ENCODE measurements at regions not wholly inside any gene's neighbourhood (a gene's known extent, or its start where the extent isn't known, plus 50 kb on each side); places are given as distances from the start of the nearest gene placed in this dataset.

DNA sequence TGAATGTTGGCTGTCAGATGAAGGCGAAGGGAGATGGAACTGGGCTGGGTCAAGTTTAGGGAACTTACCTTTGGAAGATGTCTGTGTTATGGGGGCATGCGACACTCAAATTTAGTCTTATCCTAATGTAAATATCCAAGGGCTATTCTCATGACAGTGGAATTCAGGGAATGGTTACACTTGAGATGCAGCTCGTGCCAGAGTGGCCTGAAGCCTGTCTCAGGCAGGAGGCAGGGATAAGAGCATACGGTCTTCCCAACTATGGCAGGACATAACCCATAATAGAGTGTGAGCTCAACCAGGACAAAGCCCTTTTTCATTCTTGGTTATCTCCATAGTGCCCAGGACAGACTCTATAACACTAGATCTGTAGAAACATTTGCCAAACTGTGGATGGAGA lies 393.3 kb upstream of the CDH11 start:
- no peaks in the 10 kb centered on the region for H3K9me2 ChIP-seq (ENCODE audit: insufficient read depth)
- H3K9me3 ChIP-seq (ENCODE audit: control insufficient read depth in 1 of 2, insufficient read depth in 1 of 2, low read depth in 1 of 2, low read length in 2 of 2), result peaks cover 9 to 10% of the 10 kb centered on the region in 2 experiments; a peak in 2 of 4 replicates
- H3K36me3 ChIP-seq (ENCODE audit: control insufficient read depth in 1 of 2, insufficient read depth in 2 of 2, low read length in 2 of 2), result no peaks in the 10 kb centered on the region
- ATAC-seq (no peak), DNase-seq (ENCODE audit: low read depth, low spot score) (no peak)
- H2AFZ ChIP-seq (ENCODE audit: low read depth, low read length, poor library complexity, severe bottlenecking), result no peak overlapping the region
- H4K20me1 ChIP-seq (ENCODE audit: insufficient read depth), result no peaks in the 10 kb centered on the region
- intact Hi-C loops (cut with micrococcal nuclease), result no loop called here
- H3K9ac ChIP-seq (ENCODE audit: low read length), result no peak overlapping the region
- H3K4me3 ChIP-seq (replicated peaks in 1 of 2; ENCODE audit: low read depth in 1 of 2, low read length in 2 of 2), result no peak overlapping the region
- no peaks in the 10 kb centered on the region for H3K27me3 ChIP-seq (ENCODE audit: insufficient read depth, low read length)
- BruUV-seq (replicated peaks), result no TSS peak
- H3K27ac ChIP-seq (ENCODE audit: low read depth, low read length), result no peak overlapping the region
- no peaks in the 10 kb centered on the region for H3K79me2 ChIP-seq (ENCODE audit: insufficient read depth, low read length)
- RAD21 ChIA-PET (ENCODE audit: low non-redundant PET in 1 of 2, low total read pairs in 2 of 2, uncharacterized antibody in 2 of 2, unreplicated experiment in 2 of 2), result no interaction called here
- H3K4me1 ChIP-seq (ENCODE audit: control insufficient read depth in 1 of 2, insufficient read depth in 2 of 2, low read length in 2 of 2), result no peaks in the 10 kb centered on the region
- CTCF ChIA-PET, result no interaction called here
- no peak overlapping the region for H3K4me2 ChIP-seq (ENCODE audit: low read length)
- POLR2A ChIA-PET, result no interaction called here
- TF ChIP-seq REST (IDR thresholded peaks at IDR 0.05; ENCODE audit: low read depth) (no peak), SRF (IDR thresholded peaks at IDR 0.05; ENCODE audit: low read depth) (no peak), EZH2 (IDR thresholded peaks at IDR 0.05) (no peak), ELF1 (IDR thresholded peaks at IDR 0.05; ENCODE audit: borderline replicate concordance, low read depth) (no peak), CBX3 (IDR thresholded peaks at IDR 0.05; ENCODE audit: low read depth) (no peak), SP1 (IDR thresholded peaks at IDR 0.05; ENCODE audit: low read depth) (no peak), RAD21 (IDR thresholded peaks at IDR 0.05; ENCODE audit: low read depth) (no peak), POLR2AphosphoS5 (IDR thresholded peaks at IDR 0.05; ENCODE audit: low read depth, low read length) (no peak), SIN3A (IDR thresholded peaks at IDR 0.05; ENCODE audit: low read depth) (no peak), EZH2phosphoT487 (IDR thresholded peaks at IDR 0.05; ENCODE audit: borderline replicate concordance) (no peak), TCF7L2 (IDR thresholded peaks at IDR 0.05; ENCODE audit: borderline replicate concordance, extremely low read depth, insufficient read depth, insufficient read length) (no peak)
- TF ChIP-seq, protein P1, sequence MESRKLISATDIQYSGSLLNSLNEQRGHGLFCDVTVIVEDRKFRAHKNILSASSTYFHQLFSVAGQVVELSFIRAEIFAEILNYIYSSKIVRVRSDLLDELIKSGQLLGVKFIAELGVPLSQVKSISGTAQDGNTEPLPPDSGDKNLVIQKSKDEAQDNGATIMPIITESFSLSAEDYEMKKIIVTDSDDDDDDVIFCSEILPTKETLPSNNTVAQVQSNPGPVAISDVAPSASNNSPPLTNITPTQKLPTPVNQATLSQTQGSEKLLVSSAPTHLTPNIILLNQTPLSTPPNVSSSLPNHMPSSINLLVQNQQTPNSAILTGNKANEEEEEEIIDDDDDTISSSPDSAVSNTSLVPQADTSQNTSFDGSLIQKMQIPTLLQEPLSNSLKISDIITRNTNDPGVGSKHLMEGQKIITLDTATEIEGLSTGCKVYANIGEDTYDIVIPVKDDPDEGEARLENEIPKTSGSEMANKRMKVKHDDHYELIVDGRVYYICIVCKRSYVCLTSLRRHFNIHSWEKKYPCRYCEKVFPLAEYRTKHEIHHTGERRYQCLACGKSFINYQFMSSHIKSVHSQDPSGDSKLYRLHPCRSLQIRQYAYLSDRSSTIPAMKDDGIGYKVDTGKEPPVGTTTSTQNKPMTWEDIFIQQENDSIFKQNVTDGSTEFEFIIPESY (IDR thresholded peaks at IDR 0.05; ENCODE audit: extremely low read depth, insufficient replicate concordance, low read length), result no peak
